GM21381 (cell line): ENCODE measurements at regions not wholly inside any gene's neighbourhood (a gene's known extent, or its start where the extent isn't known, plus 50 kb on each side); places are given as distances from the start of the nearest gene placed in this dataset.

Experiments
- ATAC-seq: cut with Tn5 transposase; IDR thresholded peaks from one replicate; pipeline ENCODE4 v1.9.1; 2021; ENCODE audit warnings: mild to moderate bottlenecking, moderate library complexity; ENCODE audit not compliant: unreplicated experiment

DNA sequence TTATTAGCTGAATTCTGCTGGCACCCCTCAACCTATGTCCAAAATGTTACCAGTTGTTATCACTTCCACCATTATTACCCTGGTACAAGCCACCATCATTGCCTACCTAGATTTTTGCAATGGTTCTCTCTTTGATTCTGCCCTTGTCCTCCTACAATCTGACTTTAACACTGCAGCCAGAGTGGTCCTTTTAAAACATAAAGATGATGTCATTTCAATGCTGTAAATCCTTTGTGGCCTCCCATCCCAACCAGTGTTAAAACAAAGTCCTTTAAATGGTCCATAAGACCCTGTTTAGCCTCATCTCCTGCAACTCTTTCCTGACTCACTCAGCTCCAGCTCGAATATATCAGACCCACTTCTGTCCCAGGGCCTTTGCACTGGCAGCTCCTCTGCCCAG is 54.9 kb upstream of the FSTL4 start:
- no peak for ATAC-seq

DNA sequence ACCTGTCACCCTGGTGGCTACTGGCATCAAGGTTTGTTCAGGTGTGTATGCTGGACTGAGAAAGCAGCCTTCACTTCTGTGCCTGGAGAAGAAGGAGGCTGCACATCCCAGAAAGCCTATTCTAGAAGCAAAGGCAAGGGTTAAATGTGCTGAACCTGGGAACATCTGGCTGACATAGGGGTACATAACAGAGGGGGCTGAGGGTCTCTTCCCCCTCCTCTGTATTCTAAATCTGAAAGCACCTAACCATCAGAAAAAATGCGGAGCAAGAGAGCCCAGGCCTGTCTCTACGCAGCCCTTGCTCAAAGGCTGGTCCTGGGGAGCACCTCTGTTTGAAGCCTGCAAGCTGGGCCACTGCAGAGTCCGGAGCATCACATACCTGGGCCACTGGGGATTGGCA is 53.2 kb upstream of the FSTL4 start:
- ATAC-seq, result no peak

DNA sequence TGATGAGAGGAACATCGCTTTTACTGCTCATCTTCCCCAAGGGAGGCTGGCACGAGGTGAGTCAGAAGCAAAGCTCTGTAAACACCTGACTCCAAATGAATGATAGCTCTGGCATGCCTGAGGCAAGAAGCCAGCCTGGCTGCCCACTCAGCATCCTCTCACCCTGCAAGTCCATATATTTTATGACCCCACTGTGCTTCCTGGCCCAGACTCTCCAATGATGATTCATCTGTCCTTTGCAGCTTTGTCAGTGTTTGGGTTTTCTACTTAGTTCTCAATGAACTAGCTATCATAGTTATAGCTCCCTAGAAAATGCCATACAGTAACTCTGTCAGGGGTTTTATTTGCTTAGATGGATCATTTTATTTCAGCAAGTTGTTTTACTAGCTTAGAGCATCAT is 52.1 kb upstream of the FSTL4 start:
- ATAC-seq, result no peak

DNA sequence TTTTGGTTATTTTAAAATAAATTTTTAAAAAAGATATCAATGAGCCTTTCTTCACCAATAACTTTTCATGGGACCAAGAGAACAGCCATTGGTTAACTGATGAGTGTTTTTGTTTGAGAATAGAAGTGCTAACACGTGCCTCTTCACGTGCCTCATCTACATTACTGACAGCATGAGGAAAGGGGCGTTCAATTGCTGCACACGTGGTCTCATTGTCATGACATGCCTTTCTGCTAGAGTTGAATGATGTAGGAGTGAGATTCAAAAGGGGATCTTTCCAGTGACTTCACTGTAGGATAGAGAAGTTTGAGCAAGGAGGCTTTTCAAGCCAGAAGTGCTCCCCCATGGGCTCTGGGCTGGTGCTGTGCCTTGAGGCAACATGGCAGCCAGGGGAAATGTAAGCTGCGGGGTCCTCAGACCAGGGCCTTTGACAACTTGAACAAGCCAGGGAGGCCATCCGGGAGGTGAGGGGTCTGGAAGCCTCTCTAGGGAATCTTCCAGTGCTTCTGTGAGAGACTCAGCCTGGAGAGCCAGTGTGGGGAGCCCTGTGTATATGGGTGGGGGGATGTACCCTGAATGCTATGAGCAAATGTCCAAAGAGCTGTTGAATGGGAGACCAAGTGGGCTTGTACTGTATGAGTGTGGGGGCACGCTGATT is 51.2 kb upstream of the FSTL4 start:
- ATAC-seq, result no peak

DNA sequence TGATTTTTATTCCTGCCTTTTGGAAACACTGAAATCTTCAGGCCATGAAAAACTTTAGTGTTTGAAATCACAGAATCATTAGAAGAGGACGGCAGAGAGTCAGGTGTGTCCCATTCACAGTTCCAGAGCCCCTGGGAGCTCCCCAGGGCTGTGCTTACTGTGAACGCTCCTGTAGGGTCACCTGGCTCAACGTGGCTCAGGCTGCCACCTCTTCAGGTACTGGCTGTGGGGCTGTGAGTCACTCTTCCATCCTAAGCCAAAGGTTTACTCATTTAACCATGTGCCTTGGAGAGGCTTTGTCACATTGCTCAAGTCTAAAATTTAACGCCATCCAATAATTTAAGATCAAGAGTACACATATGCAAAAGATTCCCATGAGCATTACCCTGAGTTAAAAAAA is 50.2 kb upstream of the FSTL4 start:
- ATAC-seq, result no peak
